D341Med (cell line): ENCODE measurements at regions not wholly inside any gene's neighbourhood (a gene's known extent, or its start where the extent isn't known, plus 50 kb on each side); places are given as distances from the start of the nearest gene placed in this dataset.

Experiments used
- DNase-seq: peaks from one replicate; pipeline ENCODE4 v3.0.0; 2012; ENCODE audit warnings: low spot score

GRCh38 chr9:23444658-23445057, 381.4 kb downstream of the ELAVL2 start:
- no peak for DNase-seq

- DNase-seq: no peak
These were observed 378.9 kb downstream of the ELAVL2 start for GRCh38 chr9:23447166-23447565.

- no peak for DNase-seq
These were observed 378.1 kb downstream of the ELAVL2 start for GRCh38 chr9:23447944-23448343.

GRCh38 chr9:23451802-23452418, 374.1 kb downstream of the ELAVL2 start:
- no peak for DNase-seq

GRCh38 chr9:23464275-23464674, 361.8 kb downstream of the ELAVL2 start:
- DNase-seq: no peak

- DNase-seq: no peak
These were observed 358.8 kb downstream of the ELAVL2 start for GRCh38 chr9:23467276-23467675.

GRCh38 chr9:23477908-23478307, 348.1 kb downstream of the ELAVL2 start:
- no peak for DNase-seq

- no peak for DNase-seq
These were observed 342.5 kb downstream of the ELAVL2 start for GRCh38 chr9:23483566-23483965.

GRCh38 chr9:23492126-23493002, 333.7 kb downstream of the ELAVL2 start:
- DNase-seq: peak; percentile 45

- DNase-seq: no peak
These were observed 332.8 kb downstream of the ELAVL2 start for GRCh38 chr9:23493219-23493618.

GRCh38 chr9:23496489-23497136, 329.4 kb downstream of the ELAVL2 start:
- DNase-seq: no peak

GRCh38 chr9:23497137-23497504, 328.9 kb downstream of the ELAVL2 start:
- no peak for DNase-seq

GRCh38 chr9:23502004-23502403, 324.0 kb downstream of the ELAVL2 start:
- no peak for DNase-seq

- DNase-seq: no peak
These were observed 303.1 kb downstream of the ELAVL2 start for GRCh38 chr9:23522952-23523351.

- no peak for DNase-seq
These were observed 301.4 kb downstream of the ELAVL2 start for GRCh38 chr9:23524607-23525155.

GRCh38 chr9:23526806-23527205, 299.2 kb downstream of the ELAVL2 start:
- DNase-seq: no peak

- DNase-seq: no peak
These were observed 293.8 kb downstream of the ELAVL2 start for GRCh38 chr9:23532282-23532681.

- DNase-seq: no peak
These were observed 288.6 kb downstream of the ELAVL2 start for GRCh38 chr9:23537192-23538066.

GRCh38 chr9:23538067-23538402, 288.0 kb downstream of the ELAVL2 start:
- no peak for DNase-seq

- DNase-seq: no peak
These were observed 287.5 kb downstream of the ELAVL2 start for GRCh38 chr9:23538461-23539003.

- DNase-seq: no peak
These were observed 286.7 kb downstream of the ELAVL2 start for GRCh38 chr9:23539311-23539710.

GRCh38 chr9:23541976-23542375, 284.1 kb downstream of the ELAVL2 start:
- no peak for DNase-seq
